ENCODE measurements at regions not wholly inside any gene's neighbourhood (a gene's known extent, or its start where the extent isn't known, plus 50 kb on each side); places are given as distances from the start of the nearest gene placed in this dataset.
"Not testable (repeated sequence)": the region's sequence is repeated elsewhere in the genome, so short reads cannot be mapped to it uniquely, and the experiment has no call there.

DNA sequence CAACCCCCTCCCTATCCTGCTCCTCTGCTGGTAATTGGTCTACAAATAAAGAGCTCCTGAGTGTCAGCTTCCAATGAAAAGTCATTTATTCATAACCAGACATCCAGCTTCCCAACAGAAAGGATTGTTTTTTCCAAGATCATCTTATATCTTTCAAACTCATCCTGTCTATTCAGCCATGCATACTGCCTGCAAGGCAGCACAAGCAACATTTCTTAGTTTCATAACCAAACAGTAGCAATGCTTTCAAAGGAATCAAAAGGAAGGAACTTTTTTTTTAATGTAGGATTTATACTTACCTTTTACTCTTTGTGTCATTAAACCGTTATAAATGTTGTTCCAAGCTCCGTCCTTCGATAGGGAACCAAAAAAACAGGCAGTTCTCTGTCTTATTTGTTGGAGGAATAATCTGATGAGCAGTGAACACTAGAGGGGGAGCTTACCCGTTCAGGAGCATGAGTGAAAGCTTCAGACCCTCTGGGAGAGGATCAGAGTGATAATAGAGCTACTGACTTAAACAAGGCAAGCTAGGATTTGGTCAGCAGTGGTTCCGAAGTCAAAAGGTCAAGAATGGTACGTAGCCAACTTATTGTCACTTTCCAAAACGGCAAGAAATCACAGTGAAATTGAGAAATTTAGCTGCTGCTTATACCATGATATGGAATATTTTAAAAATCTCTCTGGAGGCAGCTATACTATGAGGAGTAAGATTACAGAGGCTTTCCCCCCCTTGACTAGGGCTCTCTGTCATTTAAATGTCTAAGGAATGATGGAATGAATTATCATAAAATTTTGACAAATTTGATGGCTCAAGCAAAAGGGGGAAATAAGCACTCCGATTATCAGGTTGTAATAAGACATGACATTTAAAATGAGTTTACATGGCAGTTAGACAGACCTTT, 892.9 kb downstream of the NR2F1-AS1 start:
- DNase-seq (ENCODE audit: low spot score), result no peak

DNA sequence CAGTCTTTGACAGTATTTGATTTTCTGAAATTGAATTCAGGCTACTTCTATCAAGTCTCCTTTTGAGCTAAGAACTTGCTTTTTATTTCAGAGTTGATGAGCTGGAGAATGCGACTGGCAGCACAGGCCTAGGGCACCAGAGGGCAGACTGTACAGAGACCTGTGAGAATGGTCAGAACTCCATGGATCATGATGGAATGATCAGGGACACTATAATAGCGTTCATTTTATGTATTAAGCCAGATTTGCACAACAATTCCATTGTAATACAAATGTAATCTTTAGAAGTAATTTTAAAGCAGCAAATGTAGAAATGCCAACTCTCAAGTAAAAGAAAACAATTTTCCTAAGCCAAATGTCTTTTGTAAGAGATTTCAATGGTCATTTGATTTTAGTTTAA, 902.4 kb downstream of the NR2F1-AS1 start:
- no peak for DNase-seq (ENCODE audit: low spot score)

DNA sequence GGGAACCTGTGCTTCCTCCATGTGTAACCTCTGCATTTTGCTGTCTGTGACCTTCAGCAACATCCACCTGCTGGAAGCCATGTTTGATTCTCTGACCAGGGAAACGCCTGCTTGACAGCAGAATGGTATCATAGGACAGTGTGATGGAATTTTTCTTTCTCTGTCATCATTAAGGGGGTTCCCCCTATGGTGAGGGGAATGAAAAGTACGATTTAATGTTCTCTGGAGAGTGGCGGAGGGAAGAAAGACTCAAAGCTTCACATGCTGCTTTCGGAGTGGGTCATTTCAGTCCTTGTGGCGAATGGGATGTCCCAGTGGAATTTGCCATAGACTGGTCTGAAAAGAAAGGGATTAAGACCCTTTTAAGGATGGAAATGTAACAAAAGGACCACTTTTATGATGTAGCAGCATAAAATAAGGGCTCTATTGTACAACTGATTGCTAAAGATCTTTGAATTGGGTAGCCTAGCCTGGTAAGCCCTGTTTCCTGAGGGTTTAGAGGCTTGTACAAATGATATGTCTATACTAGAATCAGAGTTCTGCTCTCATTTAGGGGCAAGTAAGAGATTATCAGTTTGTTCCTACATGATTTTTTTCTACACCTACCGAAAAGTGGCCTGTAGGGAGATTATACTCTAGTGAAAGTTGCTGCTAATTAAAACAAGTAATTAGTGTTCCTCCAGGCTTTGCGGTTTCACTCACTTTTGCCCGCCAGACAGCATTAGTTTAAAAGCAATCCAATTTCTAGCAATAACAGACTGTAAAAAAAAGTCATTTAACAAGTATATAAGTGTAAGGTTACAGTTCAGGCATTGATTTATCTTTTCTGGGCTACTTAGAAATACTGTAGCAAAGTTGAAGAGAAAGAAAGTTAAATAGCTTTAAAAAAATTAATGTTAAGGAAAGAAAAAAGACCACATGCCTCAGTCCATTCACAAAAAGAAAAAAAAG, 904.5 kb downstream of the NR2F1-AS1 start:
- DNase-seq (ENCODE audit: low spot score), result no peak

DNA sequence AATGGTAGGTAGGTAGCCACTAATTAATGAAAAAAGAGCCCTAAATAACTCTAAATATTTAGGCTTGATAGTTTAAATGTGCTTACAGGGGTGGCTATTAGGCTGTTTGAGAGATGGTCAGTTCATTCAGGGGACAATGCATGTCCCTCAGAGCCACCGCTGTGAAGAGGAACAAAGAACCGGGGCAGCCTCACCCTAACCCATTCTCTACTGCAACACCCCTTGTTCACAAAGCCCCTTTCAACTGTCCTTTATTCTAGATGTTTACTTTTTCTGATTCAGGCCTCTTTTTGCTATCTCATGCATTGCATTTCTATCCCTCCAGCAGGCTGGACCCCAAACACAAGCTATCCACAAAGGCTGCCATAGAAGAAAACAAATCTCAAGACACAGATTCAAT, 906.7 kb downstream of the NR2F1-AS1 start:
- no peak for DNase-seq (ENCODE audit: low spot score)

DNA sequence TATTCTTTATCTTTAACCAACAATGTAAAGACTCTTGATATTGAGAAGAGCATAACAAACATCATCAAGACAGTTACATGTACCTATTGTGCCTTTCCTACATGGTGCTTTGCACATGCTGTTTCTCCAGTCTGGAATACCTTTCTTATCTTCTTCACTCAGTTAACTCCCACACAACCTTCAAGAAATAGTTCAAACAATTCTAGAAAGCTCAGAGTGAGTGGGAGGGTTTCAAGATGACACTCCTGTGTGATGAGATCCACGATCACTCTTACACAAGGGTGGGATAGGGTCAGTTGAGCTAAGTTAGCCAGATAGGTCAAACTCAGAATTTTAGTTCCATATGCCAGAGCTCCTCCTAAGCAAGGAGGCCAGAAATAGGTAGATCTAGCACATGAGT, 915.5 kb downstream of the NR2F1-AS1 start:
- DNase-seq (ENCODE audit: low spot score), result no peak

DNA sequence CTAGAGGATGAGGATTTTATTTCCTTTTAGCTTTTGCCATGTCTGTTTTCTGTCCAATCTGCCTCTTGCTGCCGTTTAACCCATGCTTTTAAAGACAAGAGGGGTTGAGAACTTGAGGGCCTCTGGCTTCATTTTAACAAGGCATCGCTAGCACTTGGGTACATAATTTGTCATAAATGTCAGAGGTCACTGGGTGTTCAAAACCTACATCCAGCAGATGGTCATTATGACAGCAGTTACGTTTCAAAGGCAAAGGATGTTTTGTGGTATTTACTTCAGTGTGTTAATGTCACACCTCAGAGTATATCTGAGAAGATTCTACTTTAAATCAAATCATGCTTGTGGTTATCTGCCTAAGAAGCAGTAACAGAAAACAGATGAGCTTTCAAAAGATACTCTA, 918.3 kb downstream of the NR2F1-AS1 start:
- DNase-seq (ENCODE audit: low spot score), result no peak

DNA sequence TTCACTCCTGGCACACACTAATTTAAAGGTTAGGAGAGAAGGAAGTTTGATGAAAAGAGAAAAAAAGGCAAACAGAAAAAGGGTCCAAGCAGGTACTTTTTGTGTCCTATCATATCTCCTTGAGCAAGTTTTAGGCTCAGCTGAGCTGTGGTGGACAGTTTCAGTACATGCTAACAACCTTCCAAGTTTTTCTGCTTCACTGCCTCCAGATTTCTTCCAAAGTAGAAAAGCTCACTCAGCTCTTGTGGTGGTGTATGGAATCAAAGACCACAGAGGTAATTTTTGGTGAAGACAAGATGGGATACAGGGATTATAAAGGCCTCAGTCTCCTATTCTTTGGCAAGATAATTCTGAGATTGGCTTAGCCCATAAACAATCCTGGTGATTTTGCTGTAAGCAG, 921.8 kb downstream of the NR2F1-AS1 start:
- DNase-seq (ENCODE audit: low spot score), result no peak

DNA sequence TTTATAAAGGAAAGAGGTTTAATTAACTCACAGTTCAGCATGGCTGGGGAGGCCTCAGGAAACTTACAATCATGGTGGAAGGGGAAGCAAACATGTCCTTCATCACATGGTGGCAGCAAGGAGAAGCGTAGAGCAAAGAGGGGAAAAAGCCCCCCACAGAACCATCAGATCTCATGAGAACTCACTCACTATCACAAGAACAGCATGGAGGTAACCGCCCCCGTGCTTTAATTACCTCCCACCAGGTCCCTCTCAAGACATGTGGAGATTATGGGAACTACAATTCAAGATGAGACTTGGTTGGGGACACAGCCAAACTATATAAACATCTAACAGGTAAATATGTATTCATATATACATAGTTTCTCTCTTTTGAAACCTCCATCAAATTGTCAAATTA, 926.4 kb downstream of the NR2F1-AS1 start:
- not testable (repeated sequence) for DNase-seq (ENCODE audit: low spot score)

DNA sequence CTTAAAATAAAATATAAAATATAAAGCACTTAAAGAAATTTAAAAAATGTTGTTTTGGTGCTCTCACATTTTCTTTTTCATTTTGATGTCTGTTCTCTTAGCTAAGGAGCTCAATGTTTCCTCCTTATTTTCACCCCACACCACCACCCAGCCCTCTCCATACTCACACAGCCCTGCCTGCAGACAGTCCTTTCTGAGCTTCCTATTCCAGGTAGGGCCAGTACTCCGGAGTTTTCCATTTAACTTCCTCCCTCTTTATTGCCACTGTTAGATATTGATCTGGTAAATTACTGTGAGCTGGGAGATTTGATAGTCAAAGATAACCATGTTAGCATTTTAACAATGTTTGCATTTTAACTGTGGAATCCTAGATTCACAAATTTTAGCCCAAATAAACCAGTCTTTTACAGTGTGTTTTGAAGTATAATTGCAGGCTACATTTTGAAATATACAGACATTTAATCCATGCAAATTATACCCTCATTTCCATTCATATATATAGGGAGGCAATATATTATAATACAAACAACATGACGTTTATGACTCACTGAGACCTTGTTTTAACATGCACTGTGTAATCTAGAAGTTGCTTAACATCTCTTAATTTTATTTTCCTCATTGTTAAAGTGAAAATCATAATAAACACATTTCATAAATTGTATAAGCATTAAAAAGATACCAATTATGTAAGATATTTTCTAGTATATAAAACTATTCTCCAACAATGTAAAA, 927.1 kb downstream of the NR2F1-AS1 start:
- no peak for DNase-seq (ENCODE audit: low spot score)

DNA sequence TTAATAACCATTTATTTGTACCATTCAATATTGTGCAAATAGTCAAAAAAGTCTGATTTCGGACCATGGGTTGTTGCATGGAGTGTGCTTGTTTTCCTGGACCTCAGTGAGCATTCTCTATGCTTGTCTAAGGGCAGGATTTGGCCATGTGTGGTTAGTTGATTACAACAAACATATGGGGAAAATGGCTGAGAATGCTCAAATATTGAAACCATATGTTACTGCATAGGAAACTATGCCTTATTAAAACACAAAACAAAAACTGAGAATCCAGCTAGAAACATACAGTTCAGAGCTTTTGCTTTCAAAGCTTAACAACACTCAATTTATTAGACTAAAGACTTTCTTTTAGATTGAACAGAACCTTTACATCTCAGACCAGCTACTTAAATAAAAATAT, 928.3 kb downstream of the NR2F1-AS1 start:
- DNase-seq (ENCODE audit: low spot score), result no peak

DNA sequence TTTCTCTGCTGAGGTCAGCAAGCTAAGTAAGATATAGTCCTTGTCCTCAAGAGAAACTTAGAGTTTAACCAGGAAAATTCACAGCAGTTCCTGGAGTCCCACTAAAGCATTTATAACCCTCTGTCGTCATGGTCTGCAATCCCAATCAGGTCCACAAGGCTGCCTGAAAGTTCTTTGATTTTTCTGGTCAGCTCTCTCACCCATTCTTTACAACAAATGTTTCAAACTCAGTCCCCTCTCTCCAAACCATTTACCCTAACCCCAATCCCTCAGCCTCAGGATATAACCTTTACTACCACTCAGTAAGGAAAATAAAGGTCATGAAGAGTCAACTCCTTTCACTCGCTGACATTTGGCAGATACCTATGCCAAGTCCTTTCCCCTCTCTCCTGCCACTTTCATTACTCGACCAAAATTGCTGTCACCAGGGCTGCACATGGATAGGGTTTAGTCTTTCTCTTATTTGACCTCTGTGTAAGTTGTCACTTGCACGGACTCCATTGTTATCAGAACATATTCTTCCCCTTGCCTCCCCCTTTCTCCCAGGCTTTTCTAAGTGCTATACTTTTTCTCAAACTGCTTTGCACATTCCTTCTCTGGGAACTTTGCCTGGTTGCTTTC, 936.6 kb downstream of the NR2F1-AS1 start:
- no peak for DNase-seq (ENCODE audit: low spot score)

DNA sequence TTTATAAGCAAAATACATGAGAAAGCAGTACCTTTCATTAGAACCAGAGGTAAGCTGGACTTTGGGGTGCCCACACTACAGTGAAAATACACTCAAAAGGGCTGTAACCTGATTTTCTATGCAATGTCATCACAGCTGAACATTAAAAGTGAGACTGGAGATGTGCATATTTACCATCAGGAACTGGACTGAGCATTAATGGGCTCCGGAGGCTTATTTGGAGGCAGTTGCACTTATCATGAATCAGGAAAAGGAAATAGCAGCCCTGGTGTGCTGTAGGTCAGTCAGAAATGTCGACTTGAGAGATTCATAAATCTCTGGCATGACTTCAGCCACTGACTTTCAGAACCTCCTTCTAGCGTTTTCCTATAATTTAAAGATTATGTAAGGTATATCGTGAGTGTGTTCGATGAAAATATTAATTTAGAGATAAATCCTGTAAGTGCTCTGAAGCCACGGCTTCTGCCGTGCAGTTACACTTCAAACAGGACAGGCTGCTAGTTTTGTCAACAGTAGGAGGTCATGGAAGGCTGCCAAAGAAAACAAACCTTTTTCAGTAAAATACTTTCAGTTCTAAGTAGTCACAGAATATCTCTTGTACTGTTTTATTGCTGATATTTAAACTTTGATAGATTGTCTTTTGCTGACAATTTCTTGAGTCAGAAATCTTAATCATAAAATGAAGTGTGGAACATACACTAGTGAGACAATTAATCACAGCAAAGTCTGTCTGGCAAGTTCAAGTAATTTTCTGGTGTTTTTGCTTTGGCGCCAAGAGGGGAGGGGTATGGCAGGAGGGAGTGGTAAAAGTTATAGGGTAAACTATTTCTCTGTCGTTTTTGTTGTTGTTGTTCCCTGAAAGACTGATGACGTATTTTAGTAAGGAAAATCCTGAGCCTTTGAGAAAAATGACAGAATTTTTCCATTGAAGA, 939.7 kb downstream of the NR2F1-AS1 start:
- DNase-seq (ENCODE audit: low spot score), result no peak

DNA sequence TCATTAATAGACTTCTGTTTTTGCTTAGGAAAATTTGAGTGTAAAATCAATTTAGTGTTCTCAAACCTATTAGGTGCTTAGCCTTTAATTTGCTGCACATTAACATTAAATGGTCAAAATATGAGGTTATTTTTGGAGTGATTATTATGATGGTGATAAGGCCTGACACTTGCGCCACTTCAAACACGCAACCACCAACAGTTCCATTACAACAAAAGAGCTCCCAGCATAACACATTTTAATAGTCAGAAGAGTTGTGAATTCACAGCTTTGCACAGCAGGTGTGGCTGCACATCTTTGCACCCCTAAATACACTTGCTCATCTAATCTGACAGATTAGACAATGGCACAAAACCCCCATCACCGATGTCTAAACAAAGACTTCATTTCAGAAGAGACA, 940.7 kb downstream of the NR2F1-AS1 start:
- no peak for DNase-seq (ENCODE audit: low spot score)

DNA sequence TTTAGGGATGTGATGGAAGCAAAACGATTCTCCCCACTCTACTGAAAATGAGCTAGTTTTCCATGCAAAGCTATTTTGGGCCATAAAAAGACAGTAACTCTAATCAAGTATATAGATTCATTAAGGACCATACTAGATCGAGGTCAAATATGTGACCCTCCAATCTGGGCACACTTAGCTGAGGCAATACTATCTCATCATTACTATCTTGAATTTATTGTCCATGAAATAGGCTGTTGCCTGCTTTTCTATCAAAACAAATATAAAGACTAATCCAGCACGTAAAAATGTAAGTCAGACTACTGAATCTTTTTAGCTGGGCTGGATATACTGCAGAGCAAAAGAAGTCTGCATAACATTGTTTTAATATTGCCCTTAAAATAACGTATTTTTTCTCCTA, 943.1 kb downstream of the NR2F1-AS1 start:
- DNase-seq (ENCODE audit: low spot score), result no peak

DNA sequence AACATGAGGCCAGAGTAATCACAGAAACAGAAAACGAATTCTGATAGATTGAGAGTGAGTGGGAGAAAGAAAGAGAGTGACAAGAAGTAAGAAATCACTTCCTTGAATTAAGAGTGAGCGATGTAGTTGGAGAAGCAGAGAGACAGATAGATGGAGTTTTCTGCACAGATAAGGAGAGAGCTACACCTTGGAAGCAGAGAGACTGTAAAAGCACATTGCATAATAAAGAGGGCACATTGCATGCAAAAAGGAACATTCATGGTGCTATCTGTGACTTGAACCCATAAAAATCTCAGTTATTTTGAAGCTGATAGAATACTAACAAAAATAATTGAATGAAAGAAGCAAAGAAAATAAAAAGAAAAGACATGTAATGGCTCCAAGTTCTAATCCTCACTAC, 943.8 kb downstream of the NR2F1-AS1 start:
- DNase-seq (ENCODE audit: low spot score), result no peak

DNA sequence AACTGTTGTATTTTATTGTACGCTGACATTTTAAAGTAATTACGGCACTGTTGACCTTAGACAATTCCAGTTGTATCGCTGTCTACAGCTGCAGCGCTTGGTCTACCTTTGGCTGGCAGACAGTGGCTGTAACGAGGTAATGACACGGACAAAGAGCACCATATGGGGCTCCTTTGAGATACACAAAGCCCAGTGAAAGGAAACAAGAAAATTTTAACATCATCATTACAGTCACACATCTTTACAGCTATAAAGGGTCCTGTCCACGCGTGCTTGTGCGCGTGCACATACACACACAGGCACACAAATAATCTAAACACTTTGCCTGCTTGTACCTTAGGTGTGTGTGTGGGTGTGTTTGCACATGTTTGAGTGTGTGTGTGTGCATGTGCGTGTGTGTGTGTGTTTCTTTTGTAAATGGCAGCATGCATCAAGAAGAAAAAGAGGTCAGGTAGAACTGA, 946.0 kb downstream of the NR2F1-AS1 start:
- DNase-seq (ENCODE audit: low spot score), result no peak

DNA sequence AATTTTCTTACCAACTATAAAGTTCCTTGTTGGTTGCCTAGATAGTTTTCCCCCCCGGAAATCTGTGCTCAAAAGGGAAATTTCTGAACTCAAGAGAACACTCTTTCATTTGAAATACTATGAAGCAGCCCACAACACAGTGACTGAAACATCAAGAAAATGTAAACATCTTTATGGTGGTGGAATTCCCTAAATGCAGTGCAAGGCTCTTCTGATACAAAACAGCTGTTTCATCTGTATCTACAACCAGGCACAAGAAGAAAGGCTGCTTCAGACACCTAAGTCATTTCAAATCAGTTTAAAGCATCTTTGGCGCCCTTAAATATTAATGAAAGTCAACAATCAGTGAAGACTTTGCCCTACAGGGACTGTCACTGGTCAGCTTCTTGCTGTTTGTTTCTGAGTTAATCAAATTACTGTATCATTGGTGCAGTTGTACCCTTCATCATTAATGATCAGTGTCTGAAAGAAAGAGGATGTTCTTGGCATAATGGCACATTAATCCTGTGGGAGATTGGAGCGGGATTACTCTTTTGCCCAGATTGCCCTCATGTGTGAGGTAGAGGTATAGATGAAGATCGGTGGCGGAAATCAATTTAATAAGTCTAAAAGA, 947.0 kb downstream of the NR2F1-AS1 start:
- DNase-seq (ENCODE audit: low spot score), result no peak

DNA sequence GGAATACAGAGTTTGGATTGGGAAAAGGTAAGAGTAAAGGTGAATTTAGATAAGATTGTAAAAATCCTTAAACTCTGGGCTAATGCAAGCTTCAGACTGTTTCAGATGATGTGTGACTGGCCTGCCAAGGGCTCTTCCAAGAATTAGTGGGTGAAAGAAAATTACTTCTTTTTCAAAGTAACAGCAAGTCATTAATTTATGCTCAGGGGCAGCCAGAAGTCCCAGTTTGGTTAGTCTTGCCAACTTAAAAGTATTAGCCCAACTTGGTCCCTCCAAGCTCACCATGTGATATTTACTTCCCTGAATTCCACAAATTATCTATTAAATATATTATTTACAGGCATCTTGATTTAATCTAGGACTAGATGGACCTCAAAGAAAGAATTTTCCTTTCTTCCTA, 947.8 kb downstream of the NR2F1-AS1 start:
- DNase-seq (ENCODE audit: low spot score), result no peak

DNA sequence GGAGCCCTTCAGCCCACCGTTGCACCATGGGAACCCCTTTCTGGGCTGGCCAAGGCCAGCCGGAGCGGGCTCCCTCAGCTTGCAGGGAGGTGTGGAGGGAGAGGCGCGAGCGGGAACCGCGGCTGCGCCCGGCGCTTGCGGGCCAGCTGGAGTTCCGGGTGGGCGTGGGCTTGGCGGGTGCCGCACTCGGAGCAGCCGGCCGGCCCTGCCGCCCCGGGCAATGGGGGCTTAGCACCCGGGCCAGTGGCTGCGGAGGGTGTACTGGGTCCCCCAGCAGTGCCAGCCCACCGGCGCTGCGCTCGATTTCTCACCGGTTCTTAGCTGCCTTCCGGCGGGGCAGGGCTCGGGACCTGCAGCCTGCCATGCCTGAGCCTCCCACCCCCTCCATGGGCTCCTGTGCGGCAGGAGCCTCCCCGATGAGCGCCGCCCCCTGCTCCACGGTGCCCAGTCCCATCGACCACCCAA, 949.8 kb downstream of the NR2F1-AS1 start:
- DNase-seq (ENCODE audit: low spot score), result not testable (repeated sequence)

DNA sequence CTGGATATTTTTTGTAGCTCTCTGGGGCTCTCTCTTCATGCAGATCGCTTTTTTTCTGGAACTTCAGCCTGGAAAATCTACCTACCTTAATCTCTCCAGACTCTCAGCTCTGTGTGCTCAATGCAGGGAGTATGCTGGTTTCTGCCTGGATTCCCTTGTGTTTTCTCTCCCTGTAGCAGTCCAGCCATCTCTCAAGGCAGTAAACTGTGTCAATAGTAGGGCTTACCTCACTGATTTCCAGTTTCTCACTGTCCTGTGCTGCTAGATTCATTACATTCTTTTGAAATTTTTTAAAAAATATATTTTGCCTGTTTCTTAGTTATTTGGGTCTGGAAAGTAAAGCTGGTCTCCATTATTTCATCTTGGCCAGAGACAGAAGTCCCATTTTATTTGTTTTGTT, 951.4 kb downstream of the NR2F1-AS1 start:
- no peak for DNase-seq (ENCODE audit: low spot score)

All from CD4-positive, alpha-beta T cell treated with Interleukin-15 for 4 hours (primary cell).